ENCODE measurements at regions not wholly inside any gene's neighbourhood (a gene's known extent, or its start where the extent isn't known, plus 50 kb on each side); places are given as distances from the start of the nearest gene placed in this dataset.

GRCh38 chr10:128958834-128959690, 508.0 kb upstream of the MGMT start:
- Mint-ChIP-seq H3K36me3 (no peaks in the 10 kb centered on the region), H3K27me3 (peaks cover 0 to 16% (median 0%) of the 10 kb centered on the region in 5 donors), H3K4me3 (no peak overlapping the region), H3K27ac (no peak overlapping the region), H3K4me1 (no peaks in the 10 kb centered on the region), H3K9me3 (peaks cover 0 to 2% (median 0%) of the 10 kb centered on the region in 11 donors)
- H3K36me3 ChIP-seq (ENCODE audit: control insufficient read depth in 2 of 3, insufficient read depth in 3 of 3, low read length in 3 of 3), result no peaks in the 10 kb centered on the region
- H3K27ac ChIP-seq (ENCODE audit: low read depth, low read length), result no peak overlapping the region
- DNase-seq, result no peak
- H3K9me3 ChIP-seq (ENCODE audit: control insufficient read depth in 2 of 3, low read length in 3 of 3), result no peaks in the 10 kb centered on the region
- intact Hi-C loops (cut with micrococcal nuclease), result no loop called here
- ChIA-PET CTCF (no interaction called here), POLR2A (no interaction called here)
- H3K27me3 ChIP-seq (ENCODE audit: control insufficient read depth in 2 of 2, insufficient read depth in 2 of 2, low read length in 2 of 2), result no peaks in the 10 kb centered on the region
- ATAC-seq, result no peak
- H3K4me3 ChIP-seq (ENCODE audit: low read length), result no peak overlapping the region
- H3K4me1 ChIP-seq (ENCODE audit: control insufficient read depth in 2 of 2, insufficient read depth in 2 of 2, low read length in 2 of 2), result no peaks in the 10 kb centered on the region

- H3K36me3 Mint-ChIP-seq, result no peaks in the 10 kb centered on the region
- ChIA-PET CTCF (no interaction called here), POLR2A (no interaction called here)
- no peaks in the 10 kb centered on the region for H3K36me3 ChIP-seq (ENCODE audit: control insufficient read depth in 2 of 3, insufficient read depth in 3 of 3, low read length in 3 of 3)
- no peak overlapping the region for H3K27ac Mint-ChIP-seq
- H3K27me3 Mint-ChIP-seq, result peaks cover 0 to 22% (median 0%) of the 10 kb centered on the region in 5 donors
- intact Hi-C loops (cut with micrococcal nuclease), result no loop called here
- no peaks in the 10 kb centered on the region for H3K4me1 ChIP-seq (ENCODE audit: control insufficient read depth in 2 of 2, insufficient read depth in 2 of 2, low read length in 2 of 2)
- ATAC-seq, result no peak
- H3K4me1 Mint-ChIP-seq, result no peaks in the 10 kb centered on the region
- peaks cover 0 to 2% (median 0%) of the 10 kb centered on the region in 11 donors for H3K9me3 Mint-ChIP-seq
- H3K27me3 ChIP-seq (ENCODE audit: control insufficient read depth in 2 of 2, insufficient read depth in 2 of 2, low read length in 2 of 2), result no peaks in the 10 kb centered on the region
- no peak overlapping the region for H3K4me3 Mint-ChIP-seq
- H3K9me3 ChIP-seq (ENCODE audit: control insufficient read depth in 2 of 3, low read length in 3 of 3), result no peaks in the 10 kb centered on the region
- H3K4me3 ChIP-seq (ENCODE audit: low read length), result no peak overlapping the region
- H3K27ac ChIP-seq (ENCODE audit: low read depth, low read length), result no peak overlapping the region
- no peak for DNase-seq
These were observed 507.3 kb upstream of the MGMT start for GRCh38 chr10:128959746-128960145.

GRCh38 chr10:128960517-128960916, 506.5 kb upstream of the MGMT start:
- no peak overlapping the region for H3K27ac ChIP-seq (ENCODE audit: low read depth, low read length)
- H3K9me3 ChIP-seq (ENCODE audit: control insufficient read depth in 2 of 3, low read length in 3 of 3), result no peaks in the 10 kb centered on the region
- Mint-ChIP-seq H3K27ac (no peak overlapping the region), H3K9me3 (peaks cover 0 to 4% (median 0%) of the 10 kb centered on the region in 11 donors), H3K27me3 (peaks cover 0 to 22% (median 0%) of the 10 kb centered on the region in 5 donors), H3K4me1 (no peaks in the 10 kb centered on the region), H3K36me3 (no peaks in the 10 kb centered on the region), H3K4me3 (no peak overlapping the region)
- ChIA-PET POLR2A (no interaction called here), CTCF (no interaction called here)
- H3K36me3 ChIP-seq (ENCODE audit: control insufficient read depth in 2 of 3, insufficient read depth in 3 of 3, low read length in 3 of 3), result no peaks in the 10 kb centered on the region
- no peaks in the 10 kb centered on the region for H3K4me1 ChIP-seq (ENCODE audit: control insufficient read depth in 2 of 2, insufficient read depth in 2 of 2, low read length in 2 of 2)
- no peak overlapping the region for H3K4me3 ChIP-seq (ENCODE audit: low read length)
- DNase-seq (no peak), ATAC-seq (no peak)
- intact Hi-C loops (cut with micrococcal nuclease), result no loop called here
- no peaks in the 10 kb centered on the region for H3K27me3 ChIP-seq (ENCODE audit: control insufficient read depth in 2 of 2, insufficient read depth in 2 of 2, low read length in 2 of 2)

GRCh38 chr10:128962182-128962581, 504.9 kb upstream of the MGMT start:
- Mint-ChIP-seq H3K36me3 (no peaks in the 10 kb centered on the region), H3K27ac (no peak overlapping the region), H3K4me3 (no peak overlapping the region), H3K4me1 (no peaks in the 10 kb centered on the region), H3K9me3 (peaks cover 0 to 4% (median 0%) of the 10 kb centered on the region in 11 donors), H3K27me3 (peaks cover 0 to 22% (median 0%) of the 10 kb centered on the region in 5 donors)
- no peak for ATAC-seq
- H3K4me1 ChIP-seq (ENCODE audit: control insufficient read depth in 2 of 2, insufficient read depth in 2 of 2, low read length in 2 of 2), result no peaks in the 10 kb centered on the region
- POLR2A ChIA-PET, result no interaction called here
- no peaks in the 10 kb centered on the region for H3K27me3 ChIP-seq (ENCODE audit: control insufficient read depth in 2 of 2, insufficient read depth in 2 of 2, low read length in 2 of 2)
- H3K4me3 ChIP-seq (ENCODE audit: low read length), result no peak overlapping the region
- H3K36me3 ChIP-seq (ENCODE audit: control insufficient read depth in 2 of 3, insufficient read depth in 3 of 3, low read length in 3 of 3), result no peaks in the 10 kb centered on the region
- CTCF ChIA-PET, result no interaction called here
- H3K27ac ChIP-seq (ENCODE audit: low read depth, low read length), result no peak overlapping the region
- intact Hi-C loops (cut with micrococcal nuclease), result no loop called here
- no peaks in the 10 kb centered on the region for H3K9me3 ChIP-seq (ENCODE audit: control insufficient read depth in 2 of 3, low read length in 3 of 3)
- no peak for DNase-seq

- H3K9me3 ChIP-seq (ENCODE audit: control insufficient read depth in 2 of 3, low read length in 3 of 3), result no peaks in the 10 kb centered on the region
- no peaks in the 10 kb centered on the region for H3K27me3 ChIP-seq (ENCODE audit: control insufficient read depth in 2 of 2, insufficient read depth in 2 of 2, low read length in 2 of 2)
- H3K27me3 Mint-ChIP-seq, result peaks cover 0 to 18% (median 0%) of the 10 kb centered on the region in 5 donors
- DNase-seq (no peak), ATAC-seq (no peak)
- H3K36me3 Mint-ChIP-seq, result no peaks in the 10 kb centered on the region
- ChIA-PET CTCF (no interaction called here), POLR2A (no interaction called here)
- H3K27ac Mint-ChIP-seq, result no peak overlapping the region
- H3K9me3 Mint-ChIP-seq, result peaks cover 0 to 4% (median 0%) of the 10 kb centered on the region in 11 donors
- H3K27ac ChIP-seq (ENCODE audit: low read depth, low read length), result no peak overlapping the region
- no peaks in the 10 kb centered on the region for H3K4me1 ChIP-seq (ENCODE audit: control insufficient read depth in 2 of 2, insufficient read depth in 2 of 2, low read length in 2 of 2)
- no peak overlapping the region for H3K4me3 ChIP-seq (ENCODE audit: low read length)
- H3K4me3 Mint-ChIP-seq, result no peak overlapping the region
- intact Hi-C loops (cut with micrococcal nuclease), result no loop called here
- no peaks in the 10 kb centered on the region for H3K4me1 Mint-ChIP-seq
- H3K36me3 ChIP-seq (ENCODE audit: control insufficient read depth in 2 of 3, insufficient read depth in 3 of 3, low read length in 3 of 3), result no peaks in the 10 kb centered on the region
These were observed 503.6 kb upstream of the MGMT start for GRCh38 chr10:128963211-128964099.

GRCh38 chr10:128964100-128964403, 503.0 kb upstream of the MGMT start:
- intact Hi-C loops (cut with micrococcal nuclease), result no loop called here
- H3K9me3 Mint-ChIP-seq, result peaks cover 0 to 4% (median 0%) of the 10 kb centered on the region in 11 donors
- no peak overlapping the region for H3K27ac Mint-ChIP-seq
- CTCF ChIA-PET, result no interaction called here
- H3K4me3 ChIP-seq (ENCODE audit: low read length), result no peak overlapping the region
- H3K27me3 ChIP-seq (ENCODE audit: control insufficient read depth in 2 of 2, insufficient read depth in 2 of 2, low read length in 2 of 2), result no peaks in the 10 kb centered on the region
- no peak overlapping the region for H3K4me3 Mint-ChIP-seq
- peaks cover 0 to 14% (median 0%) of the 10 kb centered on the region in 5 donors for H3K27me3 Mint-ChIP-seq
- H3K36me3 ChIP-seq (ENCODE audit: control insufficient read depth in 2 of 3, insufficient read depth in 3 of 3, low read length in 3 of 3), result no peaks in the 10 kb centered on the region
- no peak overlapping the region for H3K27ac ChIP-seq (ENCODE audit: low read depth, low read length)
- POLR2A ChIA-PET, result no interaction called here
- no peak for DNase-seq
- H3K4me1 ChIP-seq (ENCODE audit: control insufficient read depth in 2 of 2, insufficient read depth in 2 of 2, low read length in 2 of 2), result no peaks in the 10 kb centered on the region
- H3K36me3 Mint-ChIP-seq, result no peaks in the 10 kb centered on the region
- H3K9me3 ChIP-seq (ENCODE audit: control insufficient read depth in 2 of 3, low read length in 3 of 3), result no peaks in the 10 kb centered on the region
- no peaks in the 10 kb centered on the region for H3K4me1 Mint-ChIP-seq
- ATAC-seq, result no peak
